ENCODE measurements at regions not wholly inside any gene's neighbourhood (a gene's known extent, or its start where the extent isn't known, plus 50 kb on each side); places are given as distances from the start of the nearest gene placed in this dataset.

DNA sequence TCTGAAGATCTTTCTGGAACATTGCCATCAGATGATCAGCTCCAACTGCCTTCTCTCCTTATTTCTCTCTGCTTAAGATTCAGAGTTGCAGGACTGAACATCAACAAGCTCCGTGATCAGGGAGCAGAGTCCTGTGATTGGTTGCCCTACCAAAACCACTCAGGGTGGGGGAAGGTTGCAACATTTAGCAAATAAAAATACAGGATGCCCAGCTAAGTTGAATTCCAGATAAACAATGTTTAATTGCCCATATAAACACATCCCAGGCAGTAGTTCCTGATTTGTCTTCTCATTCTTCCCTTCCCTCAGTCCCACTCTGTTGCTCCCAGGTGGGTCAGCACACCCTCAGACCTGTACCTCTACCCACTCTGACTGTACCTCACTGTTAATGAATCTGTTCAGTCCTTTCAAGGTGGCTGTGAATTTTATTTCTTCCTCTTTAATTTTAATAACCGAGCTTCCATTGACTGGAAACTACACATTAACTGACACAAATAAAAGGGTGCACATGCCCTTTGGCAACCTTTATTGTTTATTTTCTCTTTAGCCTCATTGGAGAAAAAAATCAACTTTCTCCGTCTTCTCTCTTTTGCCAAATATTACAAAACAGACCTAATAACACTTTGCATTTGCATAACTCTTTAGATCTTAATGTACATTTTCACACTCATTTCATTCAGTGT lies 167.1 kb upstream of the PKDCC start:
- H3K9me3 ChIP-seq (ENCODE audit: insufficient read depth, low read length) = no peaks in the 10 kb centered on the region
- no peaks in the 10 kb centered on the region for H3K27me3 ChIP-seq (ENCODE audit: insufficient read depth, insufficient read length)
- H3K4me1 ChIP-seq (ENCODE audit: insufficient read depth, insufficient read length) = no peaks in the 10 kb centered on the region
- DNase-seq (ENCODE audit: low read depth, low spot score) = no peak
- H3K9ac ChIP-seq (ENCODE audit: insufficient read length, low read depth) = no peak overlapping the region
- no peak overlapping the region for H3K4me3 ChIP-seq (ENCODE audit: insufficient read length, low read depth)
- TF ChIP-seq YY1 (IDR thresholded peaks at IDR 0.05; ENCODE audit: insufficient read depth, insufficient read length) (no peak), SUZ12 (IDR thresholded peaks at IDR 0.05; ENCODE audit: extremely low read depth, insufficient read depth, insufficient read length) (no peak), ZNF274 (IDR thresholded peaks at IDR 0.05; ENCODE audit: low read depth, low read length) (no peak)
- no peaks in the 10 kb centered on the region for H3K36me3 ChIP-seq (ENCODE audit: insufficient read depth, insufficient read length, low read length)

DNA sequence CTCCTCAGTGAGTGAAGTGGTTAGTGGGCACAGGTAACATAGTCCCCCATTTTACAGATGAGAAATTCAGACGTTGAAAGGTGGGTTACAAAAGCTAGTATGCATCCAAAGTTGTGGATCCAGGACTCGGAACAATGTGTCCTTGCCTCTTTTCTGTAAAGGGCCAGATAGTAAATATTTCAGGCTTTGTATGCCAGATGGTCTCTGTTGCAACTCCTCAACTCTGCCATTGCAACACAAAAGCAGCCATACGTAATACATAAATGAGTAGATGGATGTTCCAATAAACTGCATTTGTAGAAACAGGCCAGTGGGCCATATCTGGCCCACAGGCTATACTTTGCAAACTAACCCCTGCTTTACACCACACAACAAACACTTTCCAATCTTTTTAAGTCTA lies 166.6 kb upstream of the PKDCC start:
- no peaks in the 10 kb centered on the region for H3K9me3 ChIP-seq (ENCODE audit: insufficient read depth, low read length)
- H3K9ac ChIP-seq (ENCODE audit: insufficient read length, low read depth) = no peak overlapping the region
- H3K27me3 ChIP-seq (ENCODE audit: insufficient read depth, insufficient read length) = no peaks in the 10 kb centered on the region
- H3K36me3 ChIP-seq (ENCODE audit: insufficient read depth, insufficient read length, low read length) = no peaks in the 10 kb centered on the region
- no peaks in the 10 kb centered on the region for H3K4me1 ChIP-seq (ENCODE audit: insufficient read depth, insufficient read length)
- DNase-seq (ENCODE audit: low read depth, low spot score) = no peak
- no peak overlapping the region for H3K4me3 ChIP-seq (ENCODE audit: insufficient read length, low read depth)
- TF ChIP-seq SUZ12 (IDR thresholded peaks at IDR 0.05; ENCODE audit: extremely low read depth, insufficient read depth, insufficient read length) (no peak), YY1 (IDR thresholded peaks at IDR 0.05; ENCODE audit: insufficient read depth, insufficient read length) (no peak), ZNF274 (IDR thresholded peaks at IDR 0.05; ENCODE audit: low read depth, low read length) (no peak)

GRCh38 chr2:41884718-41885117 lies 163.1 kb upstream of the PKDCC start:
- no peaks in the 10 kb centered on the region for H3K27me3 ChIP-seq (ENCODE audit: insufficient read depth, insufficient read length)
- no peaks in the 10 kb centered on the region for H3K4me1 ChIP-seq (ENCODE audit: insufficient read depth, insufficient read length)
- TF ChIP-seq YY1 (IDR thresholded peaks at IDR 0.05; ENCODE audit: insufficient read depth, insufficient read length) (no peak), ZNF274 (IDR thresholded peaks at IDR 0.05; ENCODE audit: low read depth, low read length) (no peak), SUZ12 (IDR thresholded peaks at IDR 0.05; ENCODE audit: extremely low read depth, insufficient read depth, insufficient read length) (no peak)
- H3K9ac ChIP-seq (ENCODE audit: insufficient read length, low read depth) = no peak overlapping the region
- H3K4me3 ChIP-seq (ENCODE audit: insufficient read length, low read depth) = no peak overlapping the region
- no peaks in the 10 kb centered on the region for H3K9me3 ChIP-seq (ENCODE audit: insufficient read depth, low read length)
- no peaks in the 10 kb centered on the region for H3K36me3 ChIP-seq (ENCODE audit: insufficient read depth, insufficient read length, low read length)
- no peak for DNase-seq (ENCODE audit: low read depth, low spot score)

DNA sequence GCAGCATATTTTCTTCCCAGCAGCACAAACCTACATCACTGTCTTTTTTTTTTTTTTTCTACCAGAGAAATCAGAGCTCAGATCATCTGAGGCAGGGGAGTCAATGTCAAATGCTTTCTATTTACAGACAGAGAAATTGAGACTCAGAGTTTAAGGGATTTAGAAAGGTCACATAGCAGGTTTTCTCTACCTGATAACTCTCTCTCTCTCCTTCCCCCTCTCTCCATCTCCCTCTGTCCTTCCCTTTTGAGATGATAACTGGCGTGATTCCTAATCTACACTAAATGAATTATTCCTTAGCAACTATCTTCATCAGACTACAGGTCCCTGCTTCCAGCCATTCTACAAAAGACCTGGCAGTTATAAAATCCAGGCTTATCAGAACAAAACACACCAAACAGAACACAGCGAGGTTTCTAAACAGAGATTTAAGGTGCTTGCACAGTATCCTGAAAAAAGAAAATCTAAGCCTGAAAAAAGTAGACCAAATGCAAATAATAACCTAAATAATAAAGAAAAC lies 161.6 kb upstream of the PKDCC start:
- no peaks in the 10 kb centered on the region for H3K9me3 ChIP-seq (ENCODE audit: insufficient read depth, low read length)
- no peaks in the 10 kb centered on the region for H3K4me1 ChIP-seq (ENCODE audit: insufficient read depth, insufficient read length)
- TF ChIP-seq SUZ12 (IDR thresholded peaks at IDR 0.05; ENCODE audit: extremely low read depth, insufficient read depth, insufficient read length) = no peak
- no peak for TF ChIP-seq ZNF274 (IDR thresholded peaks at IDR 0.05; ENCODE audit: low read depth, low read length)
- no peak for TF ChIP-seq YY1 (IDR thresholded peaks at IDR 0.05; ENCODE audit: insufficient read depth, insufficient read length)
- no peaks in the 10 kb centered on the region for H3K27me3 ChIP-seq (ENCODE audit: insufficient read depth, insufficient read length)
- DNase-seq (ENCODE audit: low read depth, low spot score) = no peak
- H3K36me3 ChIP-seq (ENCODE audit: insufficient read depth, insufficient read length, low read length) = no peaks in the 10 kb centered on the region
- H3K9ac ChIP-seq (ENCODE audit: insufficient read length, low read depth) = no peak overlapping the region
- no peak overlapping the region for H3K4me3 ChIP-seq (ENCODE audit: insufficient read length, low read depth)

DNA sequence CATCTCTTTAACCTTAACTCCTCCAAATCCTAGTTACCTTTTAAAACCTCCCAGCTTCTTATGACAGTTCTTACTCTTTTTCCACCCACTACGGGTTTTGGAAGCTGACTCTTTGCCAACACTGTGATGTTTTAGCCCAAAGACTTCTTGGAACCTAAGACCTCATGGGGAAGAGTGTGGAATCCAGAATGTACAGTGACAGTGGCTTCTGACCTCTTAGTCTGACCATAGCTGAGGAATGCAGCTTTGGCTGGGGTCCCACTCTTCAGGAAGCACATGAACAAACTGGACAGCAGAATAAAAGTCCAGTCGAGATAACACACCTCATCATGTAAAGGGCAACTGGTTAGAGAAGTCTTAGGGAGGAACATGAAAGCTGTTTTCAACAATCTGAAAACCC lies 161.1 kb upstream of the PKDCC start:
- Histone ChIP-seq H3K9ac (ENCODE audit: insufficient read length, low read depth) (no peak overlapping the region), H3K9me3 (ENCODE audit: insufficient read depth, low read length) (no peaks in the 10 kb centered on the region), H3K4me1 (ENCODE audit: insufficient read depth, insufficient read length) (no peaks in the 10 kb centered on the region), H3K27me3 (ENCODE audit: insufficient read depth, insufficient read length) (no peaks in the 10 kb centered on the region), H3K36me3 (ENCODE audit: insufficient read depth, insufficient read length, low read length) (no peaks in the 10 kb centered on the region), H3K4me3 (ENCODE audit: insufficient read length, low read depth) (no peak overlapping the region)
- DNase-seq (ENCODE audit: low read depth, low spot score) = no peak
- TF ChIP-seq YY1 (IDR thresholded peaks at IDR 0.05; ENCODE audit: insufficient read depth, insufficient read length) (no peak), ZNF274 (IDR thresholded peaks at IDR 0.05; ENCODE audit: low read depth, low read length) (no peak), SUZ12 (IDR thresholded peaks at IDR 0.05; ENCODE audit: extremely low read depth, insufficient read depth, insufficient read length) (no peak)

DNA sequence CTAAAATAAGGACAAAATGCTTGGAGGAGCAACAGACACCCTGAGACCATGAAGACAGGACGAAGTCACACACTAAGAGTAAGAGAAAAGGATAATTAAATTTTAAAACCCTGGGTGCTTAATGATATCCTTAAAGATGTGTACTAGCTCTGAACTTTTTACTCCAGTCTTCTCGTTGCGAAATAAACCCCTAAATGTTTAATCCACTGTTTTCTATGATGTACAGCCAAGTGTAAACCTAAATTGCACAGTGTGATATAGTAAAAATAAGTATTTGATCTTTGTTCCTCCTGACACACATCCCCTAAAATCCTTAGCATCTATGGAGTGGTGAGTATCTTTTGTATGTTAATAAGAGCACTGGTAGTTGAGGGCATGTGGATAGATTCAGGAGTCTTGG lies 157.5 kb upstream of the PKDCC start:
- H3K36me3 ChIP-seq (ENCODE audit: insufficient read depth, insufficient read length, low read length) = no peaks in the 10 kb centered on the region

GRCh38 chr2:41892476-41892875 lies 155.3 kb upstream of the PKDCC start:
- Histone ChIP-seq H3K4me1 (ENCODE audit: insufficient read depth, insufficient read length) (no peaks in the 10 kb centered on the region), H3K9me3 (ENCODE audit: insufficient read depth, low read length) (no peaks in the 10 kb centered on the region), H3K9ac (ENCODE audit: insufficient read length, low read depth) (no peak overlapping the region), H3K4me3 (ENCODE audit: insufficient read length, low read depth) (no peak overlapping the region), H3K27me3 (ENCODE audit: insufficient read depth, insufficient read length) (no peaks in the 10 kb centered on the region), H3K36me3 (ENCODE audit: insufficient read depth, insufficient read length, low read length) (no peaks in the 10 kb centered on the region)
- no peak for DNase-seq (ENCODE audit: low read depth, low spot score)
- TF ChIP-seq ZNF274 (IDR thresholded peaks at IDR 0.05; ENCODE audit: low read depth, low read length) = no peak

More for the DNA sequence above, 157.5 kb upstream of the PKDCC start:
- H3K9ac ChIP-seq (ENCODE audit: insufficient read length, low read depth) = no peak overlapping the region
- H3K9me3 ChIP-seq (ENCODE audit: insufficient read depth, low read length) = no peaks in the 10 kb centered on the region
- H3K4me3 ChIP-seq (ENCODE audit: insufficient read length, low read depth) = no peak overlapping the region
- no peak for TF ChIP-seq ZNF274 (IDR thresholded peaks at IDR 0.05; ENCODE audit: low read depth, low read length)
- no peak for TF ChIP-seq YY1 (IDR thresholded peaks at IDR 0.05; ENCODE audit: insufficient read depth, insufficient read length)
- no peak for TF ChIP-seq SUZ12 (IDR thresholded peaks at IDR 0.05; ENCODE audit: extremely low read depth, insufficient read depth, insufficient read length)
- no peaks in the 10 kb centered on the region for H3K4me1 ChIP-seq (ENCODE audit: insufficient read depth, insufficient read length)
- H3K27me3 ChIP-seq (ENCODE audit: insufficient read depth, insufficient read length) = no peaks in the 10 kb centered on the region
- DNase-seq (ENCODE audit: low read depth, low spot score) = no peak

All from NT2/D1 (cell line).